Spleen (tissue), 11 donors: ENCODE measurements at regions not wholly inside any gene's neighbourhood (a gene's known extent, or its start where the extent isn't known, plus 50 kb on each side); places are given as distances from the start of the nearest gene placed in this dataset.

ENCODE experiments used
- DNase-seq: peaks from one replicate; pipeline ENCODE4 v3.0.0-alpha.2; 2020
- H3K27ac ChIP-seq, 8 donors: fragments of 200-600 bp; sonication (generic) in 7 of 8; 1 replicate in 4 of 8; 2 replicates in 4 of 8; pipeline versions ENCODE4 v1.5.0 to v1.8.0; 2016 to 2021; ENCODE audit warnings: inconsistent platforms in 4 of 8, mild to moderate bottlenecking in 4 of 8, moderate library complexity in 1 of 8
- H3K27me3 ChIP-seq, 7 donors: fragments of 200-600 bp; sonication (generic) in 6 of 7; replicated peaks in 1 of 7; 1 replicate in 4 of 7; 2 replicates in 3 of 7; pipeline versions ENCODE4 v1.5.0 to v1.8.0; 2016 to 2021; ENCODE audit warnings: inconsistent platforms in 3 of 7, mild to moderate bottlenecking in 1 of 7
- H3K36me3 ChIP-seq, 6 donors: fragments of 200-600 bp; sonication (generic) in 5 of 6; 1 replicate in 4 of 6; 2 replicates in 2 of 6; pipeline versions ENCODE4 v1.5.0 to v1.8.0; 2016 to 2021; ENCODE audit warnings: inconsistent platforms in 2 of 6
- H3K4me1 ChIP-seq, 6 donors: fragments of 200-600 bp; sonication (generic) in 5 of 6; 1 replicate in 3 of 6; 2 replicates in 3 of 6; pipeline versions ENCODE4 v1.5.0 to v1.8.0; 2016 to 2021; ENCODE audit warnings: inconsistent platforms in 3 of 6
- H3K4me3 ChIP-seq, 8 donors: fragments of 200-600 bp; sonication (generic) in 7 of 8; 1 replicate in 4 of 8; 2 replicates in 4 of 8; pipeline versions ENCODE4 v1.5.0 to v1.8.0; 2016 to 2021; ENCODE audit warnings: inconsistent platforms in 4 of 8, mild to moderate bottlenecking in 4 of 8, moderate library complexity in 2 of 8
- H3K9me3 ChIP-seq, 8 donors: fragments of 200-600 bp; sonication (generic) in 7 of 8; 1 replicate in 4 of 8; 2 replicates in 4 of 8; pipeline versions ENCODE4 v1.5.0 to v1.8.0; 2016 to 2021; ENCODE audit warnings: inconsistent platforms in 4 of 8
- CTCF ChIP-seq, 11 experiments: fragments of 200-600 bp in 7 of 11; fragments of 450-650 bp in 4 of 11; sonication (generic) in 4 of 11; IDR thresholded peaks in 8 of 11; conservative IDR thresholded peaks in 3 of 11; 1 replicate in 7 of 11; 2 replicates in 4 of 11; pipeline versions ENCODE4 v1.4.0 to v1.8.0; 2016 to 2021; ENCODE audit warnings: antibody characterized with exemption in 11 of 11, inconsistent platforms in 4 of 11, mild to moderate bottlenecking in 1 of 11
- POLR2A ChIP-seq, 3 donors: fragments of 450-650 bp; IDR thresholded peaks; one replicate each; pipeline ENCODE4 v1.5.1; 2017; ENCODE audit warnings: antibody characterized with exemption in 3 of 3, mild to moderate bottlenecking in 1 of 3
- POLR2AphosphoS5 ChIP-seq, 3 donors: sonication (generic); formaldehyde crosslinking; IDR thresholded peaks; one replicate each; pipeline ENCODE4 v1.5.1; 2017; ENCODE audit warnings: antibody characterized with exemption in 3 of 3
- WGBS, 5 donors: extraction: QIAGEN DNeasy Blood & Tissue Kit in 3 of 5; methylation state at CpG; one replicate each; pipeline versions ENCODE4 v1.1.5 to v1.1.7; 2013 to 2018; 5-methylcytosine and 5-hydroxymethylcytosine counted together
- intact Hi-C: fragments of 100-400 bp; cut with DNase I; formaldehyde crosslinking; loops from one replicate; pipeline ENCODE4 v1.15.0; 2023; ENCODE audit warnings: low total_unique reads
- donor health status: healthy with polysubstance abuse.
- donor health status: DM: no; HTN: no; CAD: no; lungs with moderate emphysema.
- donor health status: DM: no; HTN: no; CAD: no.
- donor health status: Bipolar disorder and iron deficiency.
- donor health status: healthy.
- donor health status: DM: no; HTN: no; CAD: no.
- donor health status: DM: yes; HTN: yes; CAD: no.

GRCh38 chr13:62137629-62138405, 722.2 kb upstream of the PCDH20 start:
- no peak overlapping the region for H3K4me3 ChIP-seq
- intact Hi-C loops, result no loop called here
- H3K9me3 ChIP-seq, result peaks cover 0 to 42% (median 26%) of the 10 kb centered on the region in 8 donors
- no peaks in the 10 kb centered on the region for H3K4me1 ChIP-seq
- WGBS, 5 donors, result 64 to 94% (median 88%) methylated on average over 2 of the region's 2 CpGs
- no peak for DNase-seq
- no peak for TF ChIP-seq CTCF (IDR thresholded peaks at IDR 0.05 in 8 of 11, conservative IDR thresholded peaks at IDR 0.05 in 3 of 11)
- no peak for TF ChIP-seq POLR2AphosphoS5 (IDR thresholded peaks at IDR 0.05)
- TF ChIP-seq POLR2A (IDR thresholded peaks at IDR 0.05), result no peak
- no peaks in the 10 kb centered on the region for H3K36me3 ChIP-seq
- H3K27me3 ChIP-seq, result no peaks in the 10 kb centered on the region
- H3K27ac ChIP-seq, result no peak overlapping the region

- intact Hi-C loops, result no loop called here
- Histone ChIP-seq H3K27me3 (no peaks in the 10 kb centered on the region), H3K9me3 (peaks cover 0 to 15% (median 7%) of the 10 kb centered on the region in 8 donors), H3K4me3 (no peak overlapping the region), H3K27ac (no peak overlapping the region), H3K4me1 (no peaks in the 10 kb centered on the region), H3K36me3 (no peaks in the 10 kb centered on the region)
- TF ChIP-seq POLR2AphosphoS5 (IDR thresholded peaks at IDR 0.05) (no peak), POLR2A (IDR thresholded peaks at IDR 0.05) (no peak), CTCF (IDR thresholded peaks at IDR 0.05 in 8 of 11, conservative IDR thresholded peaks at IDR 0.05 in 3 of 11) (no peak)
- WGBS, 5 donors, result 15 to 37% (median 32%) methylated on average over 1 of the region's 1 CpG
- no peak for DNase-seq
Measured at GRCh38 chr13:62131604-62132003, 716.0 kb upstream of the PCDH20 start.

GRCh38 chr13:62130062-62130970, 714.7 kb upstream of the PCDH20 start:
- intact Hi-C loops, result no loop called here
- WGBS, 5 donors, result 74 to 80% (median 79%) methylated on average over 5 of the region's 5 CpGs
- Histone ChIP-seq H3K27ac (no peak overlapping the region), H3K36me3 (no peaks in the 10 kb centered on the region), H3K4me1 (no peaks in the 10 kb centered on the region), H3K27me3 (no peaks in the 10 kb centered on the region), H3K4me3 (no peak overlapping the region), H3K9me3 (peaks cover 0 to 15% (median 7%) of the 10 kb centered on the region in 8 donors)
- TF ChIP-seq POLR2A (IDR thresholded peaks at IDR 0.05), result no peak
- TF ChIP-seq CTCF (IDR thresholded peaks at IDR 0.05 in 8 of 11, conservative IDR thresholded peaks at IDR 0.05 in 3 of 11), result no peak
- TF ChIP-seq POLR2AphosphoS5 (IDR thresholded peaks at IDR 0.05), result no peak
- no peak for DNase-seq
